Transverse colon (tissue), 4 donors: ENCODE measurements at regions not wholly inside any gene's neighbourhood (a gene's known extent, or its start where the extent isn't known, plus 50 kb on each side); places are given as distances from the start of the nearest gene placed in this dataset.

ENCODE experiments used
- POLR2AphosphoS5 ChIP-seq, 3 donors: sonication (generic); formaldehyde crosslinking; IDR thresholded peaks; one replicate each; pipeline ENCODE4 v1.6.1; 2016; ENCODE audit warnings: antibody characterized with exemption in 3 of 3
- TF ChIP-seq, protein P1 (sequence below), 5 experiments: fragments of 200-600 bp in 3 of 5; fragments of 450-650 bp in 2 of 5; sonication (generic) in 3 of 5; IDR thresholded peaks; 1 replicate in 2 of 5; 2 replicates in 3 of 5; pipeline ENCODE4 v1.5.1; 2016 to 2017; ENCODE audit warnings: antibody characterized with exemption in 5 of 5, inconsistent platforms in 3 of 5, mild to moderate bottlenecking in 2 of 5, moderate library complexity in 1 of 5

DNA sequence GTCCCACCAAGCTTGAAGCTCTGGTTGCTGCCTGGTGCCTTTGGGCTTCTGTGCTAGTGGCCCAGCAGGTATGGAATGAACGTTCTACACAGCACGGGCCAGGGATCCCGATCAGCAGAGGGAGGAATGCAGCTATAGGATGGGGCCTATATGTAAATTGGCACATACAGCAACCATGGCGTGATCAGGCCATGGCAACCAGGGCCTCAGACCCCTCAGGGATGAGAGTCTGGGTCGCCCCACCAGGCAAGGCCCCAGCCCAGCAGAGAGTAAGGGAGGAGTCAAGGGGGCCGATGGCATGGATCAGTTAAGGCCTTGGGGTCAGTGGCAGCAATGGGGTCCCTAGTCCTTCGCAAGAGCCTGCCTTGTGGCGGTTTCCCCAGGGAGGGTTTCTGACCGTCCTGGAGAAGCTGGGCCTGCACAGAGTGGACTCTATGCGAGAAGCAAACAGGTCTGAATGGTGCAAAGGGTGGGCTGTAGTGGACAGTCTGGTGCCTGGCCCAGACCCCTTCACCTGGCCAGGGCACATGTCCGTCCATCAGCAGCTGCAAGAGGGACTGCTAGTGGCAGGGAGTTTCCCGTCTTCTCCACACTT lies 98.2 kb upstream of the SLC22A11 start:
- TF ChIP-seq, protein P1, sequence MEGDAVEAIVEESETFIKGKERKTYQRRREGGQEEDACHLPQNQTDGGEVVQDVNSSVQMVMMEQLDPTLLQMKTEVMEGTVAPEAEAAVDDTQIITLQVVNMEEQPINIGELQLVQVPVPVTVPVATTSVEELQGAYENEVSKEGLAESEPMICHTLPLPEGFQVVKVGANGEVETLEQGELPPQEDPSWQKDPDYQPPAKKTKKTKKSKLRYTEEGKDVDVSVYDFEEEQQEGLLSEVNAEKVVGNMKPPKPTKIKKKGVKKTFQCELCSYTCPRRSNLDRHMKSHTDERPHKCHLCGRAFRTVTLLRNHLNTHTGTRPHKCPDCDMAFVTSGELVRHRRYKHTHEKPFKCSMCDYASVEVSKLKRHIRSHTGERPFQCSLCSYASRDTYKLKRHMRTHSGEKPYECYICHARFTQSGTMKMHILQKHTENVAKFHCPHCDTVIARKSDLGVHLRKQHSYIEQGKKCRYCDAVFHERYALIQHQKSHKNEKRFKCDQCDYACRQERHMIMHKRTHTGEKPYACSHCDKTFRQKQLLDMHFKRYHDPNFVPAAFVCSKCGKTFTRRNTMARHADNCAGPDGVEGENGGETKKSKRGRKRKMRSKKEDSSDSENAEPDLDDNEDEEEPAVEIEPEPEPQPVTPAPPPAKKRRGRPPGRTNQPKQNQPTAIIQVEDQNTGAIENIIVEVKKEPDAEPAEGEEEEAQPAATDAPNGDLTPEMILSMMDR (IDR thresholded peaks at IDR 0.05), result no peak
- TF ChIP-seq POLR2AphosphoS5 (IDR thresholded peaks at IDR 0.05), result no peak
